ENCODE measurements at regions not wholly inside any gene's neighbourhood (a gene's known extent, or its start where the extent isn't known, plus 50 kb on each side); places are given as distances from the start of the nearest gene placed in this dataset.

GRCh38 chr11:27266125-27266524, 96.9 kb downstream of the CCDC34 start:
- Histone ChIP-seq H3K27ac (no peak overlapping the region), H3K27me3 (no peaks in the 10 kb centered on the region), H3K4me3 (no peak overlapping the region), H3K4me1 (no peaks in the 10 kb centered on the region), H3K9me3 (peaks cover 0 to 3% (median 0%) of the 10 kb centered on the region in 4 donors), H3K36me3 (no peaks in the 10 kb centered on the region)
- ATAC-seq (ENCODE audit: low FRiP score in 2 of 2), result no peak
- DNase-seq, result no peak
- no peak for TF ChIP-seq POLR2A (IDR thresholded peaks at IDR 0.05)
- TF ChIP-seq POLR2AphosphoS5 (IDR thresholded peaks at IDR 0.05), result no peak
- TF ChIP-seq CTCF (IDR thresholded peaks at IDR 0.05), result no peak
- no peak for TF ChIP-seq EP300 (IDR thresholded peaks at IDR 0.05)
- 59 to 65% methylated on average over 2 of the region's 2 CpGs for WGBS, 2 donors

- H3K9me3 ChIP-seq, result no peaks in the 10 kb centered on the region
- no peak overlapping the region for H3K4me3 ChIP-seq
- no peaks in the 10 kb centered on the region for H3K4me1 ChIP-seq
- TF ChIP-seq EP300 (IDR thresholded peaks at IDR 0.05), result no peak
- no peak for TF ChIP-seq CTCF (IDR thresholded peaks at IDR 0.05)
- TF ChIP-seq POLR2AphosphoS5 (IDR thresholded peaks at IDR 0.05), result no peak
- TF ChIP-seq POLR2A (IDR thresholded peaks at IDR 0.05), result no peak
- H3K36me3 ChIP-seq, result no peaks in the 10 kb centered on the region
- DNase-seq, result no peak
- no peaks in the 10 kb centered on the region for H3K27me3 ChIP-seq
- ATAC-seq (ENCODE audit: low FRiP score in 2 of 2), result no peak
- WGBS, 2 donors, result 54 to 84% methylated on average over 3 of the region's 3 CpGs
- H3K27ac ChIP-seq, result no peak overlapping the region
Measured at GRCh38 chr11:27263986-27264385, 99.0 kb downstream of the CCDC34 start.

GRCh38 chr11:27263046-27263445, 100.0 kb downstream of the CCDC34 start:
- ATAC-seq (ENCODE audit: low FRiP score in 2 of 2), result no peak
- TF ChIP-seq CTCF (IDR thresholded peaks at IDR 0.05) (no peak), POLR2A (IDR thresholded peaks at IDR 0.05) (no peak), EP300 (IDR thresholded peaks at IDR 0.05) (no peak), POLR2AphosphoS5 (IDR thresholded peaks at IDR 0.05) (no peak)
- Histone ChIP-seq H3K27ac (no peak overlapping the region), H3K36me3 (no peaks in the 10 kb centered on the region), H3K4me3 (no peak overlapping the region), H3K9me3 (no peaks in the 10 kb centered on the region), H3K27me3 (no peaks in the 10 kb centered on the region), H3K4me1 (no peaks in the 10 kb centered on the region)
- no peak for DNase-seq

GRCh38 chr11:27255447-27255828, 107.6 kb downstream of the CCDC34 start:
- Histone ChIP-seq H3K9me3 (no peaks in the 10 kb centered on the region), H3K4me3 (no peak overlapping the region), H3K27ac (no peak overlapping the region), H3K36me3 (no peaks in the 10 kb centered on the region), H3K27me3 (no peaks in the 10 kb centered on the region), H3K4me1 (no peaks in the 10 kb centered on the region)
- no peak for ATAC-seq (ENCODE audit: low FRiP score in 2 of 2)
- no peak for DNase-seq
- TF ChIP-seq EP300 (IDR thresholded peaks at IDR 0.05), result no peak
- TF ChIP-seq CTCF (IDR thresholded peaks at IDR 0.05), result no peak
- TF ChIP-seq POLR2AphosphoS5 (IDR thresholded peaks at IDR 0.05), result no peak
- TF ChIP-seq POLR2A (IDR thresholded peaks at IDR 0.05), result no peak

GRCh38 chr11:27254744-27255446, 108.1 kb downstream of the CCDC34 start:
- Histone ChIP-seq H3K4me1 (no peaks in the 10 kb centered on the region), H3K4me3 (no peak overlapping the region), H3K27ac (no peak overlapping the region), H3K36me3 (no peaks in the 10 kb centered on the region), H3K9me3 (no peaks in the 10 kb centered on the region), H3K27me3 (no peaks in the 10 kb centered on the region)
- DNase-seq, result no peak
- ATAC-seq (ENCODE audit: low FRiP score in 2 of 2), result no peak
- 32 to 54% methylated on average over 1 of the region's 1 CpG for WGBS, 2 donors
- TF ChIP-seq POLR2AphosphoS5 (IDR thresholded peaks at IDR 0.05) (no peak), POLR2A (IDR thresholded peaks at IDR 0.05) (no peak), CTCF (IDR thresholded peaks at IDR 0.05) (no peak), EP300 (IDR thresholded peaks at IDR 0.05) (no peak)

Data from upper lobe of left lung (tissue), 6 donors.